Fibroblast of skin of right quadriceps (primary cell): ENCODE measurements at regions not wholly inside any gene's neighbourhood (a gene's known extent, or its start where the extent isn't known, plus 50 kb on each side); places are given as distances from the start of the nearest gene placed in this dataset.
A peak's percentile ranks its signal among the peaks of the same experiment; 100 is the strongest.

ENCODE experiments used
- DNase-seq: peaks from one replicate; pipeline ENCODE4 v3.0.0-alpha.2; 2013

DNA sequence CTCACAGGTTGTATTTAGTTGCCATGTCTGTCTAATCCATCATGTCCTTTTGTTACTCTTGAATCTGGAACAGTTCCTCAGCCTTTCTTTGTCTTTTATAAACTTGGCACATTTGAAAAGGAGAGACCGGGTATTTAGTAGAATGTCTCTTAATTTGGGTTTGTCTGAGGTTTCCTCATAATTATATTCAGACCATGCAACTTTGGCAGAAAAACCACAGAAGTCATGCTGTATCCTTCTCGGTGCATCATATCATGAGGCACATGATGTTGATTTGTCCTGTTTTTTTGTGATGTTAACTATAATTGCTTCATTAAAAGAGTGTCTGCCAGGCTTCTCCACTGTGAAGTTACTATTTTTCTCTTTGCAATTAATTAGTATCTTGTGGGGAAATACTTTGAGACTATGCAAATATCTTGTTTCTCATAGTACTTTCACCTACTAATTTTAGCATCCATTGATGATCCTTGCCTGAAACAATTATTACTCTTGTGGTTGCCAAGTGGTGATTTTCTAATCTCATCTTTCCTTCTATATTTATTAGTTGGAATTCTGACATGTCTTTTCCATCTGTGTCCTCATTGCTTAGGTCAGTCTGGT, 837.3 kb downstream of the DHX35 start:
- DNase-seq: no peak

DNA sequence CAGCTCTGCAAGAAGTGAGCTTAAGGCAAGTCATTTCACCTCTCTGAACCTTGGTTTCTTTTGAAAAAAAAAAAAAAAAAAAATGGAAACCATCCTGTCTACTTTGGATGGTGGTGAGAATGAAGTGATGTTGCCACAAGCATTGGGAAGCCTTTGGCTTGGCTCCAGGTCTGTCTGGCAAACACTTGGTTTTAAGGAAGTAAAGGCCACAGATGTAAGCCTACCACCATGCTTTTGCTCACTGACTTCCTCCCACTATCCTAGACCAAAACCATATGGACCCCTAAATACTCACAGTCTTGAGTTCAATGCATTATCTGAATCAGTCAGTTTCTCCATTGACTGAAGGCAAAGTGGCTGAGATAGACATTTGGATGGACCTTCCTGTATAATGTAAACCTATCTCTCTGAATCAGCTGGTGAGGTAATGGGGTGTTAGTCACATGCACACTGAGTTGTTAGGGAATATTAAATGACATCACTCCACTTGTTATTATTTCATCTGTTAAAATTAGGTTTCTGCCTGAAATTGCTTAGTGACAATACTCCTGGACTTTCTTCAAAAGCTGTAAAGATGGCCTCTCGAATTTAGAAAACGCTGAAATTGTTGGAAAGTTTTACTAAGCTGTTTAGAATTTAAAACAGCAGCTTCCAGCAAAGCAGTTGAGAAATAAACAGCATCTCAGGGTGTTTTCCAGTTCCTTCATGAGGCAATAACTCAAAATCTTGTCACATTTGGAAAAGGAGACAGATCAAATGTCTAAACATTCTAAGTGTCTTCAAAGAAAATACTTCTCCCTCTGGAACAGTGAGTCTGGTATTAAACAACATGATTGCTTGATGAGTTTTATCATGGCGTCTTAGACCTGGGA, 833.5 kb downstream of the DHX35 start:
- peak; percentile 19 for DNase-seq

GRCh38 chr20:39792334-39792733, 830.2 kb downstream of the DHX35 start:
- no peak for DNase-seq

DNA sequence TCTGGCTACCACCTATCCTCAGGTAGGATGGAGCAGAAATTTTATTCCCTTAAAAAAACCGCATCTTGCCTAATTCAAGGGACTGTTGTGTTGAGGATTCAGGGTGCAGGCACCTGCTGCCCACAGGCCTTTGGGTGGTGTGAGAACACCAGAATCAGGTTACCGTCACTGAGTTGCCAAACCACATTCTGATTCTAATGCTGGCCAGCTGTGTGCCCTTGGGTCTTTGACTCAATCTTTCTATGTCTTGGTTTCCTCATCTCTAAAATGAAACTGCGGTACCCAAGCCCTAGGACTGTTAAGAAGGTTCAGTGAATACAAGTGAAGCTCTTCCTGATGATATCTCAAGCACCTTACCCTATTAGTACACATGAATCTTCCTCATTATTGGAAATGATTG, 827.3 kb downstream of the DHX35 start:
- DNase-seq: no peak

GRCh38 chr20:39785252-39785917, 823.2 kb downstream of the DHX35 start:
- no peak for DNase-seq

- no peak for DNase-seq
Observed at GRCh38 chr20:39784693-39785092, 822.5 kb downstream of the DHX35 start.

GRCh38 chr20:39778847-39779604, 816.9 kb downstream of the DHX35 start:
- no peak for DNase-seq

DNA sequence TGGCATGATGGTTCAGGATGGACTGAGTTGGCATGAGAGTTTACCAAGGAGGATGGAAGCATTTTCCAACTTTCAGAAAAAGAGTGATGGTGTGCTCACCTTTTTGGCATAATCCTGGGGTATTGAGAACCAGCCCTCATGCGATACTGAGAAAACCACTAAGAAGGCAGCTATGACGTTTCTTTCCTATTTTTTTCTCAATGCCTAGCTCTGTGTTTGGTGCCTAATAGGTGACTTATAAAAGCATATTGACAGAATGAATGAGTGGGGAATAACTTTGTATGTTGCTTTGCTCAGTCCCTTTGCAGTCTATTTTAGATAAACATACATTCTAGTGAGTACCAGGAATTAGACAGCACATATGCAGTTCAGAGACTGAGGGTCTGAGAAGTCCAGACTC, 816.3 kb downstream of the DHX35 start:
- DNase-seq: no peak

DNA sequence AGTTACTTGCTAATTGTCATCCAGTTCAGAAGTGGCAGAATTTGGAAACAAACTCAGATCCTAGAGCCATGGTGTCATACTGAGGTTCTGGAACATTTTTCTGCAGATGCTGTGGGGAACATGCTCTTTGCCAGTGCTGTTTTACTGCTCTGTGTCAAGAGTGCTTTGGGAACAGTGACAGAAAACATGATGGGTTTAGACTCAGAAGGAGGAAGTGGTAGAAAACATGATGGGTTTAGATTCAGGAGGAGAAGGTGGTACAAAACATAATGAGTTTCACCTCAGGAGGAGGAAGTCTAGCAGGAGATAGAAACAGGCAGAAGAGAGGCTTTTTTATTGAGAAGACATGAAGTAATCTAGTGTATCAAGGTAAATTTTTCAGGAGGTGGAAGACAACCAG, 815.5 kb downstream of the DHX35 start:
- no peak for DNase-seq

GRCh38 chr20:39775110-39775509, 813.0 kb downstream of the DHX35 start:
- peak; percentile 71 for DNase-seq

- no peak for DNase-seq
Observed at GRCh38 chr20:39773380-39774000, 811.3 kb downstream of the DHX35 start.

DNA sequence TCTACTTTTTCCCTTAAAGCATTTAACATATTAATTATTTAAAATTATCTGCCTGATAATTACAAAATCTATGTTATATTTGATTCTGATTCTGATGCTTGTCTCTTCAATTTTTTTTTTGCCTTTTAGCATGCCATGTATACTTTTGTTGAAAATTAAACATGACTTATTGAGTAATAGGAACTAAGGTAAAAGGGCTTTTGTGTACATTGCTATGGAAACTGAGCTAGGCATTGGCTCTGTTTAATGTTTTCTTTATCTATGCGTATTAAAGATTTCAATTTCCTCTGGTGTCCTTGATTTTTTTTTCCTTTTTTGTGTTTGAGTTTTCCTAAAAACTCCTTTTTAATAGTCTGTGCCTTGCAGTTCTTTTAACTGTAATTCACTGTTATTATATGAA, 805.2 kb downstream of the DHX35 start:
- DNase-seq: no peak

GRCh38 chr20:39766333-39766732, 804.2 kb downstream of the DHX35 start:
- DNase-seq: no peak

DNA sequence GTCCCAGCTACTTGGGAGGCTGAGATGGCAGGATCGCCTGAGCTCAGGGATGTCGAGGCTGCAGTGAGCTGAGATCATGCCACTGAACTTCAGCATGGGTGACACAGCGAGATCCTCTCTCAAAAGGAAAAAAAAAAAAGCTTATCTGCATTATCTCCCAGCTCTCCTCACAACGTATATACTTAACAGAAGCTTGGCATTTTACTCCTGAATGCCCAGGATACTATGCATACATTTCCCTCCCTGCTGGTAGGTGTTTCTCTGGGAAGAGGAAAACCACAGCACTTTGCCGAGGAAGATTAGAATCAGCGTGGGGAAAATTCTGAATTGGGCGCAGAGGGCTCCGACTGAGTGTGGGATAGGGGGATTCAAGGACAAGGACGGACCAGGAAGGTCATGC, 800.6 kb downstream of the DHX35 start:
- no peak for DNase-seq

DNA sequence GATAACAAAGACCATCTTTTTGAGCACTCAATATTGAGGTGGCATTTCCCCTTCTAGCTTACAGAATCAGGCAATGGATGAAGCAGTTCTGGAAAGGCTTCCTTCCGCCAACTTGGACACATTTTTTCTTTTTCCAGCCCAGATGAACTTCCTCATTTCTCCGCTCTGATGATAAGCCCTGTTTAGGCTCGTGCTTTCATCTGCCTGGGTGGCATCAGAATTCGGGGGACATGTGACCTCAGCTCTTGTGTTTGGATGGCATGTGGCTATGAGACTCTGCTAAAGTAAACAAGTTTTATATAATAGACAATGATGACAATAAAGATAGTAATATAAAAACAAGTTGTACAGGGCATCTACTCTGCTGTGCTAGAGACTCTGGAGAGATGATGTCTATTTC, 796.7 kb downstream of the DHX35 start:
- no peak for DNase-seq

GRCh38 chr20:39756828-39757227, 794.7 kb downstream of the DHX35 start:
- no peak for DNase-seq

GRCh38 chr20:39756369-39756768, 794.2 kb downstream of the DHX35 start:
- DNase-seq: no peak

GRCh38 chr20:39752262-39752876, 790.2 kb downstream of the DHX35 start:
- DNase-seq: no peak

GRCh38 chr20:39751557-39752137, 789.5 kb downstream of the DHX35 start:
- DNase-seq: no peak

DNA sequence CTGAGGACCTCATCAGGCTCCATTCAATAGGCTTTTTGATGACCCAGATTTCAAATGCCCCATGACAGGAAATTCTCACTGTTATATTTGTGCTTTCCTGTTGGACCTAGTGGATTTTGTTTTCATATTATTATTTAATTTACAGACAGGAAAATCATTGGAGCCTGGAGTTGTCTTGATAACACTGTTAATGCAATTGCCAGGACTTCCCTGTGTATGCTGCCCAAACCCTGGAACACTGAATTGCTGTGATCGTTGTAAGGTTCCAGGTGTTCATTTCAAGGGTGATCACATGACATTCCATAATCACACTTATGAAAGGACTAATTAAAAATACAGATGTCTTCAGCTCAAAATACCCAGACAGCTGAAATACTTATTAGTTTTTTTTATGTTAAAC, 783.2 kb downstream of the DHX35 start:
- DNase-seq: no peak

DNA sequence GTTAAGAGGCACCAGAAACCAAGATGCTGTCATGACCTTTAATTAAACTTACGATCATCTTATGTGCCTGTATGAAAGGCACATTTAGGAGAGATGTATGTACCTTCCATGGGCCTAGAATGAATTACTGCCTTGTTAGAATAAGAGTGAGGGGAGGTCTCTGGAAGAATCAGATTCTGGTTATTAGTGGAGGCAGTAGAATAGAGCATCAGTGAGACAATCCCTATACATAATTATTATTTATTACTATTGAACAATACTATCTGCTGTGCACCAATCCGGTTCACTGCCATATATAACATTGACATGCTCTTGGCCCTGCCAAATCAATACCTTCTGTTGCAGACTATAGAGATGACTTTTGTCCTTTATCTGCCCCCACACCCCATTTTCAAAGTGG, 776.5 kb downstream of the DHX35 start:
- DNase-seq: no peak
